Choroid plexus epithelial cell (primary cell): ENCODE measurements at regions not wholly inside any gene's neighbourhood (a gene's known extent, or its start where the extent isn't known, plus 50 kb on each side); places are given as distances from the start of the nearest gene placed in this dataset.

Experiments
- DNase-seq: peaks from one replicate; pipeline ENCODE4 v3.0.0-alpha.2; 2010; ENCODE audit warnings: low read depth
- H3K4me3 ChIP-seq: 2 replicates; pipeline ENCODE4 v1.5.1; 2011; ENCODE audit warnings: low read depth, mild to moderate bottlenecking, control low read depth, low read length, moderate library complexity
- TF ChIP-seq, protein P1 (sequence below): conservative IDR thresholded peaks from 2 replicates; pipeline ENCODE4 v1.5.1; 2011; ENCODE audit warnings: low read depth, mild to moderate bottlenecking, control low read depth, inconsistent platforms, low read length, moderate library complexity

DNA sequence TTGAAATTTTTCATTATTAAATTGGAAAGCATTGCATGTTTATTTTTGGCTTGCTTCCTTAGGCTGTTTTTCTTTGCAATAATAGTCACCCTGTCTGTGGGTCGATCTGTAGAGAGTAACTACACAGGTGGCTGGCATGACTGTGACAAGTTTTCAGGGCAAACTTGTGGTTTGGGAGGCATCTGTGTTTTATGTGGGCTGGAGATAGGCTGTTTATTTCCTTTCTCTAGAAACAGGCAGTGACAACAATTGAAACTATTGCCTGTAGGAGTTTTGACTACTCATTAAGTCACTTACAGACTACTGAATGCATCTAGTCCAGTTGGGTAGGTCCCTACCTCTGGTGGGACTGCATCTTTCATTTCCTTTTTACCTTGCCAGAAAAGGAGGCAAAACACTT, 155.6 kb downstream of the DYRK2 start:
- TF ChIP-seq, protein P1, sequence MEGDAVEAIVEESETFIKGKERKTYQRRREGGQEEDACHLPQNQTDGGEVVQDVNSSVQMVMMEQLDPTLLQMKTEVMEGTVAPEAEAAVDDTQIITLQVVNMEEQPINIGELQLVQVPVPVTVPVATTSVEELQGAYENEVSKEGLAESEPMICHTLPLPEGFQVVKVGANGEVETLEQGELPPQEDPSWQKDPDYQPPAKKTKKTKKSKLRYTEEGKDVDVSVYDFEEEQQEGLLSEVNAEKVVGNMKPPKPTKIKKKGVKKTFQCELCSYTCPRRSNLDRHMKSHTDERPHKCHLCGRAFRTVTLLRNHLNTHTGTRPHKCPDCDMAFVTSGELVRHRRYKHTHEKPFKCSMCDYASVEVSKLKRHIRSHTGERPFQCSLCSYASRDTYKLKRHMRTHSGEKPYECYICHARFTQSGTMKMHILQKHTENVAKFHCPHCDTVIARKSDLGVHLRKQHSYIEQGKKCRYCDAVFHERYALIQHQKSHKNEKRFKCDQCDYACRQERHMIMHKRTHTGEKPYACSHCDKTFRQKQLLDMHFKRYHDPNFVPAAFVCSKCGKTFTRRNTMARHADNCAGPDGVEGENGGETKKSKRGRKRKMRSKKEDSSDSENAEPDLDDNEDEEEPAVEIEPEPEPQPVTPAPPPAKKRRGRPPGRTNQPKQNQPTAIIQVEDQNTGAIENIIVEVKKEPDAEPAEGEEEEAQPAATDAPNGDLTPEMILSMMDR: no peak
- DNase-seq: no peak

GRCh38 chr12:67807814-67808213, 159.3 kb downstream of the DYRK2 start:
- no peak overlapping the region for H3K4me3 ChIP-seq
- no peak for DNase-seq
- TF ChIP-seq, protein P1: no peak

More for the DNA sequence above, 155.6 kb downstream of the DYRK2 start:
- no peak overlapping the region for H3K4me3 ChIP-seq

GRCh38 chr12:67810166-67810565, 161.6 kb downstream of the DYRK2 start:
- TF ChIP-seq, protein P1: no peak
- H3K4me3 ChIP-seq: no peak overlapping the region

GRCh38 chr12:67811437-67812361, 163.2 kb downstream of the DYRK2 start:
- TF ChIP-seq, protein P1: no peak
- no peak overlapping the region for H3K4me3 ChIP-seq
- peak; percentile 26 for DNase-seq

More at GRCh38 chr12:67810166-67810565, 161.6 kb downstream of the DYRK2 start:
- no peak for DNase-seq

DNA sequence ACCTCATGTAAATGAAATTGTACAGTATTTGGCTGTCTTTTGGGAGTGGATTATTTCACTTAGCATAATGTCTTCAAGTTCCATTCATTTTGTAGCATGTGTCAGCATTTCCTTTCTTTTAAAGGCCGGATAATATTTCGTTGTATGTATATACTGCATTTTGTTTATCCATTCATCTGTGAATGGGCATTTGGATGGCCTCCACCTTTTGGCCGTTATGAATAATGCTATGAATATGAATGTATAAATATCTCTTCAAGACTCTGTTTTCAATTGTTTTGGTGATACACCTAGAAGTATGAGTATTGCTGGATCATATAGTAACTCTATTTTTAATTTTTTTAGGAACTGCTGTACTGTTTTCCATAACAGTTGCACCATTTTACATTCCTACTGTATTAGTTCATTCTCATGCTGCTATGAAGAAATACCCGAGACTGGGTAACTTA, 164.9 kb downstream of the DYRK2 start:
- peak; percentile 40 for DNase-seq
- no peak overlapping the region for H3K4me3 ChIP-seq
- TF ChIP-seq, protein P1: no peak

GRCh38 chr12:67816269-67816668, 167.7 kb downstream of the DYRK2 start:
- TF ChIP-seq, protein P1: no peak
- no peak overlapping the region for H3K4me3 ChIP-seq
- DNase-seq: no peak
